ENCODE measurements at regions not wholly inside any gene's neighbourhood (a gene's known extent, or its start where the extent isn't known, plus 50 kb on each side); places are given as distances from the start of the nearest gene placed in this dataset.

DNA sequence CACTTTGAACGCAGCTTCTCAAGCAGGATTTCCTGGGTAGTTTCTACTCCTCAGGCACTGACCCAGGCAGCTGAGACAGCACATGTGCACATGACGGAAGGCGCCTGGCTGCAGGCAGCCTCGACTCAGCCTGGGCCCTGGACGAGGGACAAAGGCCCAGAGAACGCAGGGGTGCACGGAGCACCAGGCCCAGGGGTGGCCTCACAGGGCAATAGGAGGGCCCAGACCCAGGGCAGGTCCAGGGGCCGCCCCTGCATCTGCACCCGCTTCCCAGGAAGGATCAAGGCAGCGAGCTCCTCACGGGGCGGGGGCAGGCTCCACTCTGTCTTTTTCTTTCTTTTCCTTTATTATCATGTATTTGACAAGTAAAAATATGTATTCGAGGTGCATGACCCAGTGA lies 208.4 kb downstream of the BRD1 start:
- no peak overlapping the region for H3K27ac ChIP-seq (ENCODE audit: low read depth, low read length)
- no peaks in the 10 kb centered on the region for H3K4me1 ChIP-seq (ENCODE audit: control insufficient read depth in 1 of 2, insufficient read depth in 2 of 2, low read length in 2 of 2)
- no peak overlapping the region for H3K9ac ChIP-seq (ENCODE audit: low read depth in 1 of 2, low read length in 2 of 2)
- H3K27me3 ChIP-seq (ENCODE audit: control insufficient read depth in 1 of 2, insufficient read depth in 2 of 2, low read length in 2 of 2), result no peaks in the 10 kb centered on the region
- no peak overlapping the region for H3K4me3 ChIP-seq (ENCODE audit: low read depth in 1 of 2, low read length in 2 of 2)
- no peaks in the 10 kb centered on the region for H3K9me3 ChIP-seq (ENCODE audit: control insufficient read depth in 1 of 2, low read length in 2 of 2)
- H3K36me3 ChIP-seq (ENCODE audit: control insufficient read depth in 1 of 2, insufficient read depth in 2 of 2, low read length in 2 of 2), result no peaks in the 10 kb centered on the region

DNA sequence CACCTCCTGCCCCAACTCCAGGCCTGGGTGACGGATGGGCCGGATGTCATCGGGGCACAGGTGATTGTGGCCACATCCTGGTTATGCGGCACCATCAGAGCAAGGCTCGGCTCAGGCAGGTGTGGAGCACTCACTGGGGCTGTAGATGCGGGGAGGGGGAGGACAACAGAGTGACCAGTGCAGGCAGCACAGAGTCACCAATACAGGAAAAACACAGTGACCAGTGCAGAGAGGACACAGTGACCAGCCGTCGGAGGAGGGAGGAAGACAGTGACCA lies 209.1 kb downstream of the BRD1 start:
- no peak overlapping the region for H3K4me3 ChIP-seq (ENCODE audit: low read depth in 1 of 2, low read length in 2 of 2)
- no peaks in the 10 kb centered on the region for H3K27me3 ChIP-seq (ENCODE audit: control insufficient read depth in 1 of 2, insufficient read depth in 2 of 2, low read length in 2 of 2)
- no peaks in the 10 kb centered on the region for H3K4me1 ChIP-seq (ENCODE audit: control insufficient read depth in 1 of 2, insufficient read depth in 2 of 2, low read length in 2 of 2)
- no peak overlapping the region for H3K27ac ChIP-seq (ENCODE audit: low read depth, low read length)
- H3K36me3 ChIP-seq (ENCODE audit: control insufficient read depth in 1 of 2, insufficient read depth in 2 of 2, low read length in 2 of 2), result no peaks in the 10 kb centered on the region
- H3K9ac ChIP-seq (ENCODE audit: low read depth in 1 of 2, low read length in 2 of 2), result no peak overlapping the region
- H3K9me3 ChIP-seq (ENCODE audit: control insufficient read depth in 1 of 2, low read length in 2 of 2), result no peaks in the 10 kb centered on the region

DNA sequence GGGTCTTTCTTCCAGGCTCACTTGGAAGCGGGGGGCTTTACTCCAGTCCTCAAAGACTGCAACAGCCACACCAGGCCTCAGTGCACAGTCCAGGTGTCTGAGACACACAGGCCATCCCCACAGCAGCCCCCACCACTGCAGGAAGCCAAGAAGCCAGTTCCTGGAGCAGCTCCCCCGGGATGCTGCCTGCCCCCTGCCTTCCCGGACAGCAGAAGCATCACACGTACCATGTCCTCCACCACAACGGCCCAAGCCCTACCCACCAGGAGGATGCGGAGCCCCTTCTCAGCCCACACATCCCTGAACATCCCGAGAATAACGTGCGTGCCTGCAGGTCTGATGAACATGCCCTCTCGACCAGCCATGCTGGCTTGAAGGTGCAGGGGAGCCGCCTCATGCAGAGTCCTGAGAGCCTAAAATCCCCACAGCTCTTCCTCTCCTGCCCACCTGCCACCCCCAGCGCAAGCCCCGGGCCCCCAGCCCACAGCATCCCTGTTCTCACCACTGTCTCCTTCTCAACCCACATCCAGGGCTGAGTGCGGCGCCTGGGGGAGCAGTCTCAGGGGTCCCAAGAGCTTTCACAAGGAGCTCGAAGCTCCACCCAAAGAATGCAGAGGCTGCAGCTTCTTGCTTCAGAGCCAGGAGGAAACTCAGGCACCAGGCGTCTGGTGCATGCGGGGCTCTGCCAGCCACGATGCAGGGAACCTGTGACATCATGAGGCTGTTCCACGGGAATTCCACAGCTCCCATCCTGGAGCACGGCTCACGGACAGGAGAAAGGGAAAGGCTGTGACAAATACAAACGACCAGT lies 209.6 kb downstream of the BRD1 start:
- no peaks in the 10 kb centered on the region for H3K9me3 ChIP-seq (ENCODE audit: control insufficient read depth in 1 of 2, low read length in 2 of 2)
- H3K36me3 ChIP-seq (ENCODE audit: control insufficient read depth in 1 of 2, insufficient read depth in 2 of 2, low read length in 2 of 2), result no peaks in the 10 kb centered on the region
- H3K9ac ChIP-seq (ENCODE audit: low read depth in 1 of 2, low read length in 2 of 2), result no peak overlapping the region
- no peaks in the 10 kb centered on the region for H3K27me3 ChIP-seq (ENCODE audit: control insufficient read depth in 1 of 2, insufficient read depth in 2 of 2, low read length in 2 of 2)
- no peak overlapping the region for H3K4me3 ChIP-seq (ENCODE audit: low read depth in 1 of 2, low read length in 2 of 2)
- no peak overlapping the region for H3K27ac ChIP-seq (ENCODE audit: low read depth, low read length)
- H3K4me1 ChIP-seq (ENCODE audit: control insufficient read depth in 1 of 2, insufficient read depth in 2 of 2, low read length in 2 of 2), result no peaks in the 10 kb centered on the region

DNA sequence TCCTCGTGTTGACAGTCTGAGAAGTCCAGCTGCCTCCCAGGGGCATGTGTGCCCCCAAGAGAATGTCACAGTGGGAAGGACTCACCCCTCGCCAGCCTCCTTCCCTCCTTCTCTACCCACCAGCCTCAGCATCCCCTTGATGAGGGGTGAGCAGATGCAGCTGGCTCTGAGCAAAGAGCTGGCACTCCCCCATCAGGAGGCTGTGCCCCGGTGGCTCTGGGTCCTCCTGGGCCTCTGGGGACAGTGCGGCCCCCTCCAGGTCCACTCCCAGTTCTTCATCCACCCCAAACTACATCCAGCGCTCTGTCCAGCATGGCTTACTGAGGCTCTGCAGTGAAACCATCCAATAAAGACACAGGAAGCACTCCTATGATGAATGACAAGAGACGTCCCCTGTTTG lies 210.4 kb downstream of the BRD1 start:
- Histone ChIP-seq H3K4me3 (ENCODE audit: low read depth in 1 of 2, low read length in 2 of 2) (no peak overlapping the region), H3K9ac (ENCODE audit: low read depth in 1 of 2, low read length in 2 of 2) (no peak overlapping the region), H3K4me1 (ENCODE audit: control insufficient read depth in 1 of 2, insufficient read depth in 2 of 2, low read length in 2 of 2) (no peaks in the 10 kb centered on the region), H3K36me3 (ENCODE audit: control insufficient read depth in 1 of 2, insufficient read depth in 2 of 2, low read length in 2 of 2) (no peaks in the 10 kb centered on the region), H3K27me3 (ENCODE audit: control insufficient read depth in 1 of 2, insufficient read depth in 2 of 2, low read length in 2 of 2) (no peaks in the 10 kb centered on the region), H3K27ac (ENCODE audit: low read depth, low read length) (no peak overlapping the region), H3K9me3 (ENCODE audit: control insufficient read depth in 1 of 2, low read length in 2 of 2) (no peaks in the 10 kb centered on the region)

DNA sequence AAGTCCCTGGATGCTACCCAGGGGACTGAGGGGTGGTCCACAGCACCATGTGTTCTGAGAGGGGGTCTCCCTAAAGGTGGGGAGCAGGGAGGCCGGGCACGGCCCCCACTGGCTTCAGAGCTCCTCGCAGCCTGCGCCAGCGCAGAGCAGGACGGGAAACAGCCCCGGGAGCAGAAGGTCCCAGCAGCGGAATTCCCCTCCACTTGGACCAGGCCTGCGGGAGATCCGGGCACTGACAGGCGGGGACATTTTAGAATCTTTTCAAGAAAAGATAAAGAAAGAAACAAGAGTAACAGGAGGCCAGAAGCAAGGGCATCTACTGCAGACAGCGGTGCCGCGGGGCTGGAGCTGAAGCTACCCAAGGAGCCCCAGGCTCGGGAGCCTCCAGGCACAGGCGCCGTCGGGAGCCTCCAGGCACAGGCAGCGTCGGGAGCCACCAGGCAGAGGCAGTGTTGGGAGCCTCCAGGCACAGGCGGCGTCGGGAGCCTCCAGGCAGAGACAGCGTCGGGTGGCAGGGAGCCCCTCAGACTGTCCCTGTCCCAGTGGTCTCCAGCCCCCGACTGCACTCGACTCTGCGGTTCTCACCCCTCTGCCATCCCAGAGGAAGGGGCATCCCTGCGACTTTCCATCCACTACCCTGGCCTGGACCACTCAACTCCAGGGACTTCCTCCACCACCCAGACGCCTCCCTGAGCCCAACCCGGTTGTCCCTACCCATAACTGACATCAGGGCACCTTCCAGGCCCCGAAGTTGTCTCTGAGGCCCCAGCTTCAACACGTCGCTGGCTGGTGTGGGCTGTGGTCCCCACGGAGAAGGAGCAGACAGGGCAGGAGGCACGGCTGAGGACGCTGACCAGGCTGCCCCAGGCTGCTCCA lies 211.1 kb downstream of the BRD1 start:
- Histone ChIP-seq H3K9ac (ENCODE audit: low read depth in 1 of 2, low read length in 2 of 2) (no peak overlapping the region), H3K4me3 (ENCODE audit: low read depth in 1 of 2, low read length in 2 of 2) (no peak overlapping the region), H3K4me1 (ENCODE audit: control insufficient read depth in 1 of 2, insufficient read depth in 2 of 2, low read length in 2 of 2) (no peaks in the 10 kb centered on the region), H3K36me3 (ENCODE audit: control insufficient read depth in 1 of 2, insufficient read depth in 2 of 2, low read length in 2 of 2) (no peaks in the 10 kb centered on the region), H3K27ac (ENCODE audit: low read depth, low read length) (no peak overlapping the region), H3K9me3 (ENCODE audit: control insufficient read depth in 1 of 2, low read length in 2 of 2) (no peaks in the 10 kb centered on the region), H3K27me3 (ENCODE audit: control insufficient read depth in 1 of 2, insufficient read depth in 2 of 2, low read length in 2 of 2) (no peaks in the 10 kb centered on the region)

DNA sequence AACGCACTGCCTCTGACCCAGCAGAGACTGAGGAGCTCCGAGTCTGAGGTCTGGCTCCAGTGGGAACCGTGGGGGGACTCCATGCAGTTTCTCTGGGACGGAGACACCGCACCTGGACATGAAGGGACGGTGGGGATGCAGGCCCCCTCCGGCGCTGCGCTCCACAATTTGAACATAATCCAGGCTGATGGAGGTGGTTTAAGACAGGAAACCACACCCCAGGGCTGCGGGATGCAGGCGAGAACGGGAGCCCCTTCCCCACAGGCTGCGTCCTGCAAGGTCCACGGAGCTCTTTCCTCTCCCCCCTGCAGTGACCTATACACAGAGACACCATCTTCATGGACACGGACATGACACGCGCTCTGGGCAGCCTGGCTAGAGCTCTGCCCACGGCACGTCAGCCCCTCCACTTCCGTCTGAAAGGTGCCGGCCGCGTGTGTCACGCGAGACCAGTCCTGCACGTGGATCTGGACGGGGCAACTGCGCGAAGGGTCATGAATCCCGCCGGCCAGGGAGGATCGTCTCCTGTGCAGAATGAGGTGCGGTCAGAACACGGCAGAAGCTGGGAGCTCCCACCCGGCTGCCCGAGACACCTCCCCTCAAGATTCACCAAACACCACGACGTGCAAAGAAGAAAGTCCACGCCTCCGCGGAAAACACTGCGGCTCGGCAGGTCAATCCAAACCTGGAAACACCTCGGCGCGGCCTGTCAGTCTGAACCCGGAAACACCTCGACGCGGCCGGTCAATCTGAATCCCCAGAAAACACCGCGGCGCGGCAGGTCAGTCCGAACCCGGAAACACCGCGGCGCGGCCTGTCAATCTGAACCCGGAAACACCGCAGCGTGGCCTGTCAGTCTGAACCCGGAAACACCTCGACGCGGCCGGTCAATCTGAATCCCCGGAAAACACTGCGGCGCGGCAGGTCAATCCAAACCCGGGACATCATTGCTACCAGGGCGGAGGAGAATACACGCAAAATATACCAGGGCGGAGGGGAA lies 212.4 kb downstream of the BRD1 start:
- no peaks in the 10 kb centered on the region for H3K4me1 ChIP-seq (ENCODE audit: control insufficient read depth in 1 of 2, insufficient read depth in 2 of 2, low read length in 2 of 2)
- H3K9me3 ChIP-seq (ENCODE audit: control insufficient read depth in 1 of 2, low read length in 2 of 2), result no peaks in the 10 kb centered on the region
- H3K4me3 ChIP-seq (ENCODE audit: low read depth in 1 of 2, low read length in 2 of 2), result no peak overlapping the region
- H3K27ac ChIP-seq (ENCODE audit: low read depth, low read length), result no peak overlapping the region
- no peak overlapping the region for H3K9ac ChIP-seq (ENCODE audit: low read depth in 1 of 2, low read length in 2 of 2)
- no peaks in the 10 kb centered on the region for H3K27me3 ChIP-seq (ENCODE audit: control insufficient read depth in 1 of 2, insufficient read depth in 2 of 2, low read length in 2 of 2)
- no peaks in the 10 kb centered on the region for H3K36me3 ChIP-seq (ENCODE audit: control insufficient read depth in 1 of 2, insufficient read depth in 2 of 2, low read length in 2 of 2)

DNA sequence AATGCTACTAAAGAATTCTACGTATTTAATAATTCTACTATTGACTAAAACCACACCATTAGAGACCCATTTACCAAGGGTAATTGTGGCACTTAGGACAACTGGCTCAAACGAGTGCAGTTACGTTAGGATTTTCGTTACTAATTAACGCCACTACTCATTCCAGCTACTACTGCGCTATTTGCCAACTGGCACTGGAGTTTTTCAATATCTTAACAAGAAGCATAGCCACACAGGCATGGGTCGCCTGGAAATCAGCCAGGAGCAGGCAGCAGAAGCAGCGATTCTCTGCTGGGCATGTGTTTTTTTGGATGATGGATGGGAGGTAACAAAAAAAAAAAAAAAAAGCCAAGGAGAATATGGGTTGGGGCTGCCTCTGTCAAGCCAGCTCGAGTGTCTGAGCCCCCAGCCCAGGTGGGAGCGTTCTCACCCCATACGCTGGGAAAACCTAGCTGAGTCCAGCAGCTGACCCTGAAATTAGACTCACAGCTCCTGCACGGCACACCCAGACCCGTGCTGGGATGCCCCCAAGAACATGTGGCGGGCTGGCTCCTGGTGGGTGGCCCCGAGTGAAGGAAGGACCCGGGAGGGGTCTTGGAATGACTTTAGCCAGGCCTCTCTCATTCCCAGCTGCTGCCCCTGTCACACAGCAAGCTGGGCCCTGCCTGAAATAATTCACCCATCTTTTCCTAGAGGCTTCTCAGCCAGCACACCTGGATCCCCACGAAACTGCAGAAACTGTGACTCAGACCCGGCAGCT lies 214.0 kb downstream of the BRD1 start:
- Histone ChIP-seq H3K27ac (ENCODE audit: low read depth, low read length) (no peak overlapping the region), H3K4me3 (ENCODE audit: low read depth in 1 of 2, low read length in 2 of 2) (no peak overlapping the region), H3K9ac (ENCODE audit: low read depth in 1 of 2, low read length in 2 of 2) (no peak overlapping the region), H3K4me1 (ENCODE audit: control insufficient read depth in 1 of 2, insufficient read depth in 2 of 2, low read length in 2 of 2) (no peaks in the 10 kb centered on the region), H3K27me3 (ENCODE audit: control insufficient read depth in 1 of 2, insufficient read depth in 2 of 2, low read length in 2 of 2) (no peaks in the 10 kb centered on the region), H3K9me3 (ENCODE audit: control insufficient read depth in 1 of 2, low read length in 2 of 2) (no peaks in the 10 kb centered on the region), H3K36me3 (ENCODE audit: control insufficient read depth in 1 of 2, insufficient read depth in 2 of 2, low read length in 2 of 2) (no peaks in the 10 kb centered on the region)

DNA sequence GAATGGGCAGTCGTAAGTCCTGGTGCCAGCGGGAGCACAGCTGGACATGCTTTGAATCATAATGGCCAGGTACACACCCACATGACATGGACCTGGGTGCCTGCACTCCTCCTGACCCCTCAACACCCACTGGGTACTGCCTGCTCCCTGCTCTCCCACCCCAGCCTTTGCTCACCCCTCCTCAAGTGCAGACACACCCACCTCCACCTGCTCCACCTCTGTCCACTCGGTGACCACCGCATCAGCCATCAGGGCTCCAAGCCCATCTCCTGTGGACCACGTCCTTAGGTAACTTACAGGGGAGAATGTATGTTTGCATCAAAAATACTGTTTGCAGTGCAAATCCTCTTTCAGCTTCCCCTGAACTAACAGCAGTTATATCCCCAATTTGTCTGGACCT lies 214.6 kb downstream of the BRD1 start:
- Histone ChIP-seq H3K9ac (ENCODE audit: low read depth in 1 of 2, low read length in 2 of 2) (no peak overlapping the region), H3K4me3 (ENCODE audit: low read depth in 1 of 2, low read length in 2 of 2) (no peak overlapping the region), H3K27ac (ENCODE audit: low read depth, low read length) (no peak overlapping the region), H3K36me3 (ENCODE audit: control insufficient read depth in 1 of 2, insufficient read depth in 2 of 2, low read length in 2 of 2) (no peaks in the 10 kb centered on the region), H3K27me3 (ENCODE audit: control insufficient read depth in 1 of 2, insufficient read depth in 2 of 2, low read length in 2 of 2) (no peaks in the 10 kb centered on the region), H3K4me1 (ENCODE audit: control insufficient read depth in 1 of 2, insufficient read depth in 2 of 2, low read length in 2 of 2) (no peaks in the 10 kb centered on the region), H3K9me3 (ENCODE audit: control insufficient read depth in 1 of 2, low read length in 2 of 2) (no peaks in the 10 kb centered on the region)

DNA sequence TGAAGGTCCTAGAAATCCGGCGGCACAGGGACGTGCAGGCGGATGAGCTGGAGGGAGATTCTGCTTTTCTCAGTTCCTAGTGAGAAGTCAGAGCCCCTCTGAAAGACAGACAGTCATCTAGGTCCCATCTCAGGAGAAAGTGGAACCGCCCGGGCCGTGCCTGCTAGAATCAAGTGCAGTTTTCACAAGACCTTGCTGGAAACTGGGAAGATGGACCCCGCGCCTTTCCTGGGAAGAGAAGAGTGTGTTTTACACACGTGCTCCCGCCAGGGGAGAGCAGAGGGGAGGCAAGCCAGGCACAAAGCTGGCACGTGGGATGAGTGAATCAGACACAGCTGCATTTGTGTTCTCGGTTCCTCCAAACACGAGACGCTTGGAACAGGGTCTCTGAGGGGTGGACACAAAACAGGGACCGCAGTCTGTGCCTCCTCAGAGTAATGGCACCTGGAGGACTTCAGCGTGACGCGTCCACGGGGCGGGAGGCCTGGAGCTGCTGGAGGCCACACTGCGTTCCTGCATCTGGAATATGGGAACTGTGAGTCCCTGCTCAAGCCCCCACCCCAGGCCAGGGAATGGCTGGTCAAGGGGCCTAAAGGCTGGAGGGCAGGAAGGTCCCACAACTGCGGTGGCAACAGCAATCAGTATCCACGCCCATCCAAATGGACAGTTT lies 218.3 kb downstream of the BRD1 start:
- Histone ChIP-seq H3K9me3 (ENCODE audit: control insufficient read depth in 1 of 2, low read length in 2 of 2) (peaks cover 0 to 5% of the 10 kb centered on the region in 2 donors), H3K9ac (ENCODE audit: low read depth in 1 of 2, low read length in 2 of 2) (no peak overlapping the region), H3K27ac (ENCODE audit: low read depth, low read length) (no peak overlapping the region), H3K4me3 (ENCODE audit: low read depth in 1 of 2, low read length in 2 of 2) (no peak overlapping the region), H3K36me3 (ENCODE audit: control insufficient read depth in 1 of 2, insufficient read depth in 2 of 2, low read length in 2 of 2) (no peaks in the 10 kb centered on the region), H3K4me1 (ENCODE audit: control insufficient read depth in 1 of 2, insufficient read depth in 2 of 2, low read length in 2 of 2) (no peaks in the 10 kb centered on the region), H3K27me3 (ENCODE audit: control insufficient read depth in 1 of 2, insufficient read depth in 2 of 2, low read length in 2 of 2) (no peaks in the 10 kb centered on the region)

Measured in duodenal mucosa (tissue), 2 donors.